NCI-H82 (cell line): ENCODE measurements at regions not wholly inside any gene's neighbourhood (a gene's known extent, or its start where the extent isn't known, plus 50 kb on each side); places are given as distances from the start of the nearest gene placed in this dataset.
"Not testable (repeated sequence)": the region's sequence is repeated elsewhere in the genome, so short reads cannot be mapped to it uniquely, and the experiment has no call there.

Experiments used
- DNase-seq: peaks from one replicate; lab custom pipeline; 2025; lab: John Stamatoyannopoulos, UW

DNA sequence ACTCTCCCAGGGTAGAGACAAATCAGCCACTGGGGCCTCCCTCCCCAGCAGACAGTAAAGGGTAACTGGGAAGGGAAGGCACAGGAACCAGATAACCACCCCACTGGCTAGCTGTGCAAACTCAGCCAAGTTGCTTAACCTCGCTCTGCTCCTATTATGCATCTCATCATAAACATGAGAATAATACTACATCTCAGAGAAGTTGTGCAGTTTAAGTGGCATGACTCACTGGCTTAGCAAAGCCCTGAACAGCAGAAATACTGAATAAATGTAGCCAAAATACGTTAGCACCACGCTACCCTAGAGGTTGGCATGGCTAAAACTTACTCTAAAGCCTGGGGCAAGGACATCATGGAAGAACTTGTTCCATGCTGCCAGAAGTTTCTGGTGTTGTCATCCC lies 128.1 kb upstream of the ANK3 start:
- no peak for DNase-seq

DNA sequence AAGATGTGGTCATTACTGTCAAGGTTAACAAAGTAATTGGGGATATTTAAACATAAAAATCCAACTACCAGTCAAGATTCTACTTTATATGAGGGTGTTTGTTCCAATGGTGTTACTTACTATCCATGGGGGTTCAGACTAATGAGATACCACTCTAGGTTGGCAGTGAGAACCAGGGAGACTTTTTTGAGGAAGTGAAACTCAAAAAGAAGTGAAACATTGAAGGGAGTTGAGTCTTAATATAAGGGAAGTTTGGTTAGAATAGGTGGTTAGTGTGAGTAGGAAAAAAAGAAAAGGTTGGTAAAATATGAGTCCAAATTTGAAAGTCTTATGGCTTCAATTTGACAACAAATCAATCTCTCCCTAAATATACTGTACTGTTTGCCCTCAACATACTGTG lies 123.6 kb upstream of the ANK3 start:
- no peak for DNase-seq

DNA sequence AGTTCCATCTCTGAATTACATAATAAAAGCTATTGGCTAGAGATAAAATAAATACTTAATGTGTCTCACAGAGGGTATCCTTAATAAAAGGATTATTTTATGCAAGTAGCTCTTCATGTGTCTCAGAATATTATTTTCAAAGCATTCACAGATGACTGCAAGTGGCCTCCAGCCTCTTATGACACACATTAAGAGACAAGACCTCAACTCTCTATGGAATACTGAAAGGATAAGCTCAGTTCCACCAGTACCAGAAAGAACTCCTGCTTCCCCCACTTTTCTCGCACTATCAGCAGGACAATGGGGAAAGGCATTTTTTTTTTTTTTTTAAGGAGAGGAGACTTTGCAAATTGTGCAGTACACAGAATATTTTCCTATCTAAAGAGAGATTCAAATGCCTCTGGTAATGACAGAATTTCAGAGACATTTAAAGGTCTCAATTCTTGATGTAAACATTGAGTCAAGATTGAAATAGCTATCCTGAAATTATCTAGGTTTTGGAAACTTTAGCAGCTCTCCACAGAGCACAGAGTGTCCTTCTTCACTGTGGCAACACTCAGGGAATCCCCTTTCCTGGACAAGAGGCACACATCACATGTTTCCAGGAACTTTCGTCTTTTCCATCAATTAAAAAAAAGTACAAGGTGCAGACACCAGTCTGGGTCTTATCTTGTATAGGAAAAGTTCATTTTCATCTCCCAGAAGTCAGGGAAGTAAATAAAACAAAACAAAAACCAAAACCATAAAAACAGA lies 122.0 kb upstream of the ANK3 start:
- no peak for DNase-seq

DNA sequence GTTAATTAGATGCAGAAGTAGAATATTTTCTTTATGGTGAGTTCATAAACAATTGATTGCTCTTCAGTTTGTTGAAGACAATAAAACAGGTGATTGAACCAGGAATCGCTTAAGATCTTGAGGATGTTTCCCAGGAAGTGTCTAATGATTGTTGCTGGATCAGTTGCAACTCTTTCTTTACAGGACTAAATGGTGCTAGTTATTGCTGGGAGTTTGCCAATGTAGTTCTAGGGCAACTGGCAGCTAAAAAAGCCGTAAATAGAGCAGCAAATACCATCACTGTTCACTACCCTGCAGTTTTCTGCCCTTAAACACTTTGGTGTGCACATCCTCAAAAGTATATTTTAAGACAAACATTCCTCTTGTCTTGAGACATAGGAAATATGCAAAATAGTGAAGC lies 119.2 kb upstream of the ANK3 start:
- DNase-seq = peak; percentile 22

DNA sequence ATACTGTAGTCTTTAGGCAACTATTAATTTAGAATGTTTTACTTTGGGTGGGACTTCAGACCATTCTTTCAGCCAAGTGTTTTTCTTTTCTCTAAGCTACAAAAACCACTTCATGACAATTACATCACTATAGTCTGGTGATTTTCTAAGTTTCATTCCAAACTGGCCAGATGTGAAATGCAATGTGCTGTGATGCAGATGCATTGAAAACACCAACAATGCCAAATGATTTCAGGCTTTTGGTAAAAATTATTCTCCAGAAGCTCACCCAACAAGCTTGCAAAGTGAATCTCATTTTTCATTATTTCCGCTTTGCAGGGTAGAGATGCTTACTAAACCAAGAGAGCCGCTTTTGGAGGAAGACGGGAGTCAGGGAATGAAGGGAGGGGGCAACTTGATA lies 118.4 kb upstream of the ANK3 start:
- no peak for DNase-seq

DNA sequence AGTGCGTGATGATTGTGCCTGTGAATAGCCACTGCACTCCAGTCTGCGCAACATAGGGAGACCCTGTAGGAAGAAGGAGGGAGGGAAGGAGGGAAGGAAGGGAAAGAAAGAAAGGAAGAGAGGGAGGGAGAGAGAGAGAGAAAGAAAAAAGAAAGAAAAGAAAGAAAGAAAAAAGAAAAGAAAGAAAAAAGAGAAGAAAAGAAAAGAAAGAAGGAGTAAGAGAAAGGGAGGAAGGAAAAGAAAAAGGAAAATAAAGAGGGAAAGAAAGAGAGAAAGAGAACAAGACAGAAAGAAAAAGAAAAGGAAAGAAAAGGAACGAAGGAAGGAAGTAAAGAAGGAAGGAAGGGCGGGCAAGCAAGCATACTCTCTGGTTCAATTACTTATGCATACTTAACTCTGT lies 112.9 kb upstream of the ANK3 start:
- no peak for DNase-seq

DNA sequence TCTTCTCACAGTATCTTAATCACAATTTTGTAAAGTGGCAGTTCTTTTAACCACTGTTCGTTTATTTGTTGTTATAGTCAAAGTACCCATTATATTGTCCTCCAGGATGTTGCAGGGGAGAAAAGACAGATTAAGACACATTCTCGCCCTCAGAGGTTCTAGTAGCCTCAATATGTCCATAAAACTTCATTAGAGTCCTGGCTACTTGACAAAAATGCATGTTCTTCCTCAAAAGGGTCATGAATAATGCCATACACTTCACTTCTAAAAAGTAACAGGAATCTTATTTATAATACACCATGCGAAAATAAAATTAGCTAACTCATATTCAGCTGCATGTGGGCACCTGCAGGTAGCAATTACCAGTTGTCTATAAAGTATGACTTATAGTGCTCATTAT lies 109.3 kb upstream of the ANK3 start:
- no peak for DNase-seq

DNA sequence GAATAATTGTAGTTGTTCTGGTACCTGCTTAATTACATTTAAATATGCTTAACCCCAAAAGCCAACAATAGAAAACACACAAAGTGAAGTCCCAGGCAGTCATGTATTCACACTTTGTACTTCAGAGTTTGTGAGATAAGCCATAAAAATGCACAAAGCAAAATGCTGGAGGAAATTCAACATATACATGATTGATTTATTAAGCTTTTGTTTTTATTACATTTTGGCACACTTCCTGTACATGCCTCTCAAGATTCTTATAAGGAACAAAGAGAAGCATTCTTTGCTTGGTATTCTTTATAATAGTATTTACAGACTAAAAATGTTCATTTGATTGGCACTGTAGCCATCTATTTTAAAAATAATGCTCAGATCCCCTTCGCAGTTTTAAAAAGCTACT lies 107.7 kb upstream of the ANK3 start:
- DNase-seq = no peak

DNA sequence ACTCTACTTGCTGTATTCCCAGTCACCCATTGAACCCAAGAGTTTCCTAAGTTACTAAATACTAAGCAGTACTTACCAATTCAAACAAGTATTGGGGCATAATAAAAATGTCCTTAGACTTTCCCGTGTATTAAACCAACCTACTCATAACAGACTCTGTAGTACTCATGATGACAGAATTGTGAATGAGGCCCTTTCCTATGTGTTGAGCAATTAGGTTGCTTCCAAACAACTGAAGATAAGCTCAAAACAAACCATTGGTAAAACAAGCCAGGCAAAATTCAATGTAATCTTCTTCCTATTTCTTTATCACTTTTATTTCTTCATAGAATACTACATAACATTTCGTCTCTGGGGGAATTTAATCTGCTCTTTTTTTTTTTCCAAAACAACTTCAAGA lies 106.5 kb upstream of the ANK3 start:
- no peak for DNase-seq

DNA sequence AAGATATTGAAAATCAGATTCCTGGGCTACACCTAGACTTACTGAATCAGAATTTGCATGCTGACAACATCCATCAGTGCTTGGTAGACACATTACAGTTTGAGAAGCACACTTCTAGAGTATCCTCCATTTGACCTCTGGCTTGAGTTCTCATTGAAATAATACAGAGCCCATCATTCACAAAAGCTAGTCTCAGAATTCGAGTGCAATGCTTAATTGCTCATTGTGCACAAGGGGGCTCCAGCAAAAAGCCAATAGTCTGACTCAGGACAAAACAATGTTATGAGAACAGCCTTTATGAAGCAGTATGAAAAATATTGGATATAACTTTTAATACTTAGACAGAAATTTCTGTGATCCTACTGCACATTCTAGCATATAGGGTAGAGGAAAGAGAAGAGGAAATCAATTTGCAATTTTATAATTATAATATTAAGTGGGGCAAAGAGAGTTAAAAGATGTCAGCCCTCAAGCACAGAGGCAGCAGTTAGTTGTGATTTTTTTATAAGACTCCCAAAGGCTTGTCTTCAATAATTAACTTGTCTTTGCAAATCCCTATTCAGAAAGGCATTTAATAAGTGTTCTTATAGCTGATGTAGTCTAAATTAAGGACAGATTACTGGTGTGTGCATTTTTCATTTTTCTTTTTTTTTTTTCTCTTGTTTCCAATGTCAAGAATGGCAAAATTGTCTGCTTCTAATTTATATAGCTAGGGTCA lies 105.8 kb upstream of the ANK3 start:
- no peak for DNase-seq

DNA sequence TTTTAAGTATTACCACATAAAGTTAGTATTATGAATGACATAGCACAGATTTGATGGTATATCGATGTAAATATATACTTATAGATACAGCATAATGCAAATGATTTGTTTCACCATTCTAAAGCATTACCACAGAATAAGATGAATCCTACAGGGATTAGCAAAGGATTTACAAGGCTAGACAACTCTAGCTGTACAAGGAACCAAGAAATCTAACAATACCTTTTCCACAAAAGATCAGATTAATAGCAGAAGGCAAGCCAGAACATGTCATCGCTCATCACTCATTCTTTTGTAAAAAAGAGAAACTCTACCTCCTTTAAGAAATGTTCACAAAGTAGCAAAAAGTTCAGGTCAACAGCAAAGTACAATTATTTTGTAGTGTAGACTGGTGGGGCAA lies 105.1 kb upstream of the ANK3 start:
- no peak for DNase-seq

DNA sequence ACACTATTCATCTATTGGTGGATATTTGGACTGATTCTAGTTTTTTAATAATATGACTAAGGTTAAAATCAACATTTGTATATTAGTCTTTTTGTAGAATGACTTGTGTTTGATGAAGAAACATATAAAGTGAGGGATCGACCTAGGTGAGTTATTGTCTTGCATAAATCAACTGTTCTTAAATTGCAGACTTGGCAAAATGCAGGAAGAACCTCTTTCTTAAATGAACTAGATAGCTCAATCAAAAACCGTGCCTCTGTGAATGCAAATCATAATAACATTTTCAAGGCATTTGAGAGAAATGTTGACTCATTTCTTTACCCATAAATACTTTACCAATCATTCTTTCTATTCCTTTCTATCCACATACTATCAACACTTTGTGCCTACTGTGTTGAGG lies 101.5 kb upstream of the ANK3 start:
- no peak for DNase-seq

DNA sequence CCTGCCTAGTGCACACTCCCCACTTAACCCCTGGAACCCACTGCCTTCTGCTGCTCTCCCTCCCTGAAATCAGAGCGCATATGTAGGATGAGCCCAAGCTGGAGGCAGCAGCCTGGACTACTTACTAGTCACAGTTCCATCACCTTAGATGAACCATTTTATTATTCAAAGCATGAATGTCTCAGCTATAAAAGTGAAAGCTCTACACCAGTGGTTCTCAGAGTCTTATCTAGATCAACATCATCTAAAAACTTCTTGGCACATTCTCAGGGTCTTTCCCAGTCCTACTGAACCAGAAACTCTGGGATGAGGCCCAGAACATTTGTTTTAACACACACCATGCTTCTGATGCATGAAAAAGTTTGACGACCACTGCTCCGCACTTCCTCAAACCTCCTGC lies 100.3 kb upstream of the ANK3 start:
- DNase-seq = no peak

DNA sequence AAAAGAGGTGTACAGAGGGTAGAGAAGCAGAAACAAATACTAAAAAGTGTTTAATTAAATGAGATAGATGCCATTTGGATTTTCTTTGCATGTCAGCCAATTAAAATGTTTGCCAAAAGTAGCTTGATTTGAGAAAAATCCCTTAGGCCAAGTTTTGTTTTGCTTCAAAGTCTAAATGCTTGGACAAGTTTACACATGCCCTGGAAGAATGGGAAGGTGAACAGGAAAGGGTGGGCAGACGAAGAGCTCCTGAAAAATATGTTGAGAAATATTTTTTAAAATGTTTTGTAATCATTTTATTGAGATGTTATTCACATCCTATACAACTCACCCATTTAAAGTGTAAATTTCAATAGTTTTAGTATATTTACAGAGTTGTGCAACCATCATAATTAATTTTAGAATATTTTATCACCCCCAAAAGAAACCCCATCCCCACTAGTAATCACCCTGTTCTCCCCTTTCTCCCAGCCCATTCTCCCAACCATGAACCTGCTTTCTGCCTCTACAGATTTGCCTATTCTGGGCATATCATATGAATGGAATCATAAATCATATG lies 98.5 kb upstream of the ANK3 start:
- no peak for DNase-seq

DNA sequence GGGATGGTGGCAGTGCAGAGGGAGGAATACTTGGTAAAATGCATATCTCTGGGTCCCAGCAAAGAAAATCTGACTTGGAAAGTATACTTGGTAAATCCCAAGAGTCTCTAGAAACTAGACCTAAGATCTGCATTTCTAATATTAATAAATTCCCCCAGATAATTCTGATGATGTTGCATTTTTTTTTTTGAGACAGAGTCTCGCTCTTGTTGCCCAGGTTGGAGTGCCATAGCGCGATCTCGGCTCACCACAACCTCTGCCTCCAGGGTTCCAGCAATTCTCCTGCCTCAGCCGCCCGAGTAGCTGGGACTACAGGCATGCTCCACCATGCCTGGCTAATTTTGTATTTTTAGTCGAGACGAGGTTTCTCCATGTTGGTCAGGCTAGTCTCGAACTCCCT lies 97.9 kb upstream of the ANK3 start:
- no peak for DNase-seq

DNA sequence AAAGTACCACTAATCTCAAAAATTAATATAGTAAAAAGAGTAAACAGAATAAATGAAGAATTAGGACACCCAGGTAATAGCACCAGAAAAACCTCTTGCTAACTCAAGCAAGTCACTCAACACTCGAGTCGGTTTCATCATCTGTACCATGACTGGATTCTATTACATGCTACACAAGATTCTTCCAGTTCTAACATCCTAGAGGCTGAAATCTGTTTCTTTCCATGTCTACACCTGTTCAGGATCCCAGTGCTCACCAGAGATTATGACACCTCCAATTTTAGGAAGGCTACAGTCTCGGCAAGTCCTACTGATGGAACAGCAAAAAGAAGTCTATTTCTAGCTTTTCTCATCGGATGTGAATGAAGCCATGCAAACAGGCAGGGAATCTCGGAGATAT lies 95.3 kb upstream of the ANK3 start:
- no peak for DNase-seq

DNA sequence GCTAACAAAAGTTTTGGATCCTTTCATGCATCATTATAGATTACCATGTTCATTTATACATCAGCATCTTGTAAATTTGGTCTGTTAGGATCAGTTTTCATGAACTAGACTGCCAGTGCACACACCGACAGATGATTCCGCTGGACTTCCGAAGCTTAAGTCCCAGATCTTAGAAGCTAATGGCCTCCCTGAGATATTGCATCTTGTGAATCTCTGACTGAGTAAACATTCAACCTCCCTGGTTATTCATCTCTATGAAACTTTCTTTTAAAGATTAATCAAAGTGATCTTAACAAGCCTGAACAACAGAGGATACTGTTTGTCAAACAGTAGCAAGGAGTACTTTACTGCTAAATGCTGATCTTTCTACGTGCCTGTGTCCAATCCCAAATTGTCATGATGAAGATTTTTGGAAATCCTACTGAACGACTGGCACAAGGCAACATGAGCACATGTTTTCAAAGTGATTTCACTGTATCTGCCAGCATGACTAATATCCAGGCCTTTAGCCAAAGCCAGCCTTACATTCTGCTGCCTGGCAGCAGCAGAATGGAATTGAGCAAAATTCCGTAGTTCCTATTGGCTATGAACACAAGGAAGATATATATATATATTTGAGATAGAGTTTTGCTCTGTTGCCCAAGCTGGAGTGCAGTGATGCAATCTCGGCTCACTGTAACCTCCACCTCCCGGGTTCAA lies 91.3 kb upstream of the ANK3 start:
- DNase-seq = no peak

DNA sequence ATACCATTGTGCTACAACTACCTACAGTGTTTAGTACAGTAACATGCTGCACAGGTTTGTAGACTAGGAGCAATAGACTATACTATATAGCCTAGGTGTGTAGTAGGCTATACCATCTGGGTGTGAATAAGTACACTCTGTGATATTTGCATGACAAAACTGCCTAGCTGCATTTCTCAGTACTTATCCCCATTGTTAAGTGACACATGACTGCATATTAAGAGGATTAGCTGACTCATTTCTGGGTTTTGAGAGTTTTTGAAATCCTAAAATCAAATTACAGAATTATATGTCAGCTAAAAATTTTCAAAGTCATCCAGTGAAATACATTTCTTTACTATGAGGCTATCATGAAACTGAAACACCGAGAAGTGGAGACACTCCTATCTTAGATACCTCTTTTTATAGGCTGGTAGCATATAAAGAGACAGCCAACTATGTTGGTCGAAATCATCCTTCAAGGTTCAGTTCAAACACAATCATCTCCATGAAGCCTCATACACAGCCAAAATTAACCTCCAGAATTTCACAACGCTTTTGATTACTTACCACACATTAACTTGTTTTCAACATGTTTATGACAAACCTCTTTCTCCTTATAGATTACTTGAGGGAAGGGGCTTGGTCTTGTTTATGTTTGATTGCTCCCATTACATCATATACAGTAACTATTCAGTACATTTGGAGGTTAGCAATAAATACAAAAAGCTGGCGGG lies 89.8 kb upstream of the ANK3 start:
- DNase-seq = no peak

DNA sequence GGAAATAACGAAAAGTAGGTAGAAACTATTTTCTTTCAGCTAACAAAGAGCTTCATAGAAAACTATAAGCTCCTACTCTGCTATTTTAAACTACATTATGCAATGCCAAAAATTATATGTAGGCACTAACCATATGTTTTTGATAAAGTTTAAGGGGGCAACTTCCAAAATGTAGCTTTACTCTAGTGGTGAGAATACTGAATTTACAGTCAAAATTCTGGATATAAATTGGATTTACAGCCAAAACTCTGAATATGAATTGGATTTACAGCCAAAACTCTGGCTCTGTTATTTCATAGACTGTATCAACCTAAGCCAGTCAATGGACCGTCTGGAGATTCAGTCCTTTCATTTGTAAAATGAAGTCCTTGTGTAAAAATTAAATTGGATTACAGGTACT lies 86.8 kb upstream of the ANK3 start:
- DNase-seq = no peak

DNA sequence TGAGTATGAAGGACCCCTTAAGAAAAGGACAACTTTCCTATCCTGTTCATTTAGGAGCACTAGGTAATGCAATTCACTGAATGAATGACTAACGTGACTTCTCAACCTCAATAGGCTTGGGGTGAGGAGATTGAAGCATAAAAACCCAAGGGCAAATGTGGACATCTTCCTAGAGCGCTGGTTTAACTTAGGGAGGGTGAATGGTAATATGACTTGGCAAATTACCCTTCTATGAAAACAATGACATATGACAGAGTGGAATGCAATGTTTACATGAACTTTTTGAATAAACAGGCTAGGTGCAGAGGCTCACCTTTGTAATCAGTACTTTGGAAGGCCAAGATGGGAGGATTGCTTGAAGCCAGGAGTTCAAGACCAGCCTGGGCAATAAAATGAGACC lies 83.9 kb upstream of the ANK3 start:
- no peak for DNase-seq

DNA sequence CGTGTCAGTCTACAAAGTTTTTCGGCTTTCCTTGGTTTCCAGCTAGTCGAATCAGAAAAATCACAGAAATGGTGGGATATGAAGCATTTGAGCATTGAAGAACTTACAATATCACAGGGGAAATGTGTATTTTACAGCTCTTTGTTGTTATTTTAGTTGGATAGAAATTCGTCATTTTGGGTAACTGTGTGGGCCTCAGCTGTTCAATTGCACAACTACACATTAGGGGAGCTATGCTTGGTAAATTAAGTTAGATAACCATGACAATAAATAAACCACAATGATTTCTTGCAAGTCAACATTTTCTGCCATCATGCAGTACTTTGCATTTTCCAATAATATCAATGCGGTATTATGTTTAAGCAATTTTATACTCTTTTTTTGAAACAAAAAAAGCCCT lies 80.4 kb upstream of the ANK3 start:
- no peak for DNase-seq

DNA sequence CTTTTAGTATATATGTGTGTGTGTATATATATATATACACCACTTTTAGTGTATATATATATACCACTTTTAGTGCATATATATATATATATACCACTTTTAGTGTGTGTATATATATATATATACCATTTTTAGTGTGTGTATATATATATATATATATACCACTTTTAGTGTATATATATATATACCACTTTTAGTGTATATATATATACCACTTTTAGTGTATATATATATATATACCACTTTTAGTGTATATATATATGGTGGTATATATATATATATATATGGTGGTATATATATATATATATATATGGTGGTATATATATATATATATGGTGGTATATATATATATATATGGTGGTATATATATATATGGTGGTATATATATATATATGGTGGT lies 79.5 kb upstream of the ANK3 start:
- not testable (repeated sequence) for DNase-seq

DNA sequence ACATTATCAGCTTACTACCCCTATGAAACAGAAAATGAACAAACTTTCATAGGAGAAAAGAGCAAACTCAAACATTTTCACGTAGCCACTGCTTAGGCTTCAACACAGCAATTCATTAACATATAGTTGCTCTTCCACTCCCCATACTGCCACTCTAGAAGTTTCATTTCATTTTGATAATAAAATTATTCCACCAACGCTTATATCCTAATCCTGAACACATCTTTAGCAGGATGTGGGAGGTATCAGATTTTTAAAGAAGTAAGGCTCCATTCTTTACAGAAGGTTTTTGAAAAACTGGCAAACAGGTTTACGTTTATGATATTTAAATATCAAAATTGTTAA lies 77.5 kb upstream of the ANK3 start:
- no peak for DNase-seq
